GM12872 (cell line): ENCODE measurements at regions not wholly inside any gene's neighbourhood (a gene's known extent, or its start where the extent isn't known, plus 50 kb on each side); places are given as distances from the start of the nearest gene placed in this dataset.

ENCODE experiments used
- CTCF ChIP-seq: IDR thresholded peaks from 3 replicates; pipeline ENCODE4 v1.5.1; 2011; ENCODE audit warnings: low read depth, mild to moderate bottlenecking, low read length, moderate library complexity; ENCODE audit not compliant: insufficient read depth

- no peak for TF ChIP-seq CTCF
These were observed 120.1 kb upstream of the MYO10 start for GRCh38 chr5:17056141-17056631.

- TF ChIP-seq CTCF, result no peak
These were observed 122.3 kb upstream of the MYO10 start for GRCh38 chr5:17058438-17058837.

GRCh38 chr5:17061973-17062470, 125.9 kb upstream of the MYO10 start:
- no peak for TF ChIP-seq CTCF

GRCh38 chr5:17064241-17064640, 128.2 kb upstream of the MYO10 start:
- TF ChIP-seq CTCF, result no peak

- no peak for TF ChIP-seq CTCF
These were observed 129.4 kb upstream of the MYO10 start for GRCh38 chr5:17065458-17065857.

GRCh38 chr5:17067657-17068392, 131.7 kb upstream of the MYO10 start:
- no peak for TF ChIP-seq CTCF

GRCh38 chr5:17069995-17070511, 134.0 kb upstream of the MYO10 start:
- TF ChIP-seq CTCF, result no peak
